CD4-positive, alpha-beta T cell treated with Interleukin-6 for 4 hours (primary cell): ENCODE measurements at regions not wholly inside any gene's neighbourhood (a gene's known extent, or its start where the extent isn't known, plus 50 kb on each side); places are given as distances from the start of the nearest gene placed in this dataset.

Experiments used
- DNase-seq: peaks from one replicate; pipeline ENCODE4 v3.0.0-alpha.2; 2020; ENCODE audit warnings: mixed read lengths

DNA sequence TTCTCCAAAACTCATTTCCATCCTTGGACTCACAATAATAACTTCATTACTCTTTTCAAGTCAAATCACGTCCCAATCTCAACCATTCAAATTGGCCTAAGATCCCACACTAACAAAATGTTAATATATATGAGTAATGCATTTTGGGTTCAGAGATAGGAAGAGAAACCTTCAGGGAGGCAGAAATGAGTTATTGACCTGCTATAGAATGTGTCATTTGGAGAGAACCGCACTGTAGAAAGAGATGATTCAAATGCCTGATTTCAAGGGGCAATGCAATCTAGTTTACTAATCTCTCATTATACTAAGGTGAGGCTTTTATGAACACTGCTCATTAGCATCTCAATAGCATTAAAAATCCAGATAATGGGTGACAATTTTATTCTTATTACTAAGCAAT, 1595.0 kb upstream of the GOT2 start:
- no peak for DNase-seq

DNA sequence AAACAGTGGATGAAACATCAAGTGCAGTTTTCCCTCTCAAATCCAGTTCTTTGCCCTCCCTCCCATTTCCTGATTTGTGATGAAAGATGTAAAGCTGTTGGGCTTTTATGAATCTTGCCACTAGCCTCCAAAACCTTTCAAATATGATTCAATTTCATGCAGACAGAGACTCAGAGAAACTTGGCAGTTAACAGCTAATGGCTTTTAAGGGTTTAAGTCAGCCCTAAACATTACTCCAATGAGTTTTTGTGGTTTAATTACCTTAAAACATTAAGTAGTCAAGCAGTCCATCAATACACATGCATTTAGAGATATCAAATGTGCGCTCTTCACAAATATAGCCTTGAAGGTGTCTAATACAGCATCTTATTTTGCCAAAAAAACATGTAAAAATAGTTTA, 1594.0 kb upstream of the GOT2 start:
- no peak for DNase-seq

DNA sequence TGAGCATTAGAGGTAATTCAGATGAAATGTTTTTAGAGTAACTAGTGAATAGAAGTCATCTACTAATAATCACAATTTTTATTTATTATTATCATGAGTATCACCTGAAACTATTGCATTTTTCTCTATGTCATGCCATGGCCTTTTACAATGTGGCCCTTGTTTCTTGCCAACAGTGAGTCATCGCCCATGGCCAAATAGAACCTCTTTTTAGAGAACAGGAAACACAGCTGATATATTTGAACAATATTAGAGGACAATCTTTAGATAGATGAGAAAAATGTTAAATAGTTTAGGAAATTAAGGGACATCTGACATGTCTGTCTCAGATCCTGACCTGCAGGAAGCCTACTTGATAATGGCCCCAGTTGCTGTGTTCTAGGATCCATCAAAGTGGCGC, 1584.4 kb upstream of the GOT2 start:
- no peak for DNase-seq

DNA sequence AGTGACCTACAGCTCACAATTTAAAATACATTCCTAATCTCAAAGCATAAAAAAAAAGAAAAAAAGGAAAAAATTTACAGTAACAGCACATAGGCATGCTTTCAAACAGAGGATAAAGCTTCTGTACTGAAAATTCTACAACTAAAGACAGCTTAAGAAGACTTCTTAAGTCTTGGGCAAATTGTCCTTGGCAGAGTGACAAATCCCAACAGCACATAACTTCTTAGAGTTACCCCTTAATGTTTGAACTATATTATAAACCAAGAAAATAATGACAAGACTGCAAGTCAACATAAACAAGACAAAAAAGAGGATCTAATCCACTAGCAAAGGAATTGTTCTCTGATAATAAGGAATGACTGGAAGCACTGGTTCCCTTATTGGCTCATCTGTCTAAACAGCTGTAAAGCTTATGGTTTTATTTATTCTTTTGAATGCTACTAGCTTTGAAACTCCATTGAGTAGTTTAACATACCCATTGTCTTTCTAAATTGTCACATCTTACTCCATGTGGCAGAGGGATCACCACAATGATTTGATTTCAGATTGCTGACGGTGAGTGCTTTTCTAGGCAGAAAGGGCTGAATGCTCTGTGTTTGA, 1576.8 kb upstream of the GOT2 start:
- no peak for DNase-seq

DNA sequence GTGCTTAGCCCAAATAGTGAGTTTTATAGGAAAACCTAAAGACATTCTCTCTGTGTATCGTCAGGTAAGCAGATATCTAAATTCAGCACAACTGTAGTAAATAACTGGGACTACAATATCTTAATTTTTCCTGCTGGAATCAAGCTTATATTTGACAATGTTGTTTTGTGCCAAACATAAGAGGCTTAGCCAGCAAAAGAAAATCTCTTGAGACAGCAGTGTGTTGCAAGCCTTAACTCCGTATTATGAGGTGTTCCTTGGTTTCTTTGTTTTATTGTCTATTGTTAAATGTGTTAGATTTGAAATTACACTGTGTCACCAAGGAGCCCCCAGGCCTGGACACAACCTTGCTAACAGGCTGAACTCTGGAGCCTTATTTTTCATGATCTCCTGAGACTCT, 1570.6 kb upstream of the GOT2 start:
- DNase-seq = no peak

DNA sequence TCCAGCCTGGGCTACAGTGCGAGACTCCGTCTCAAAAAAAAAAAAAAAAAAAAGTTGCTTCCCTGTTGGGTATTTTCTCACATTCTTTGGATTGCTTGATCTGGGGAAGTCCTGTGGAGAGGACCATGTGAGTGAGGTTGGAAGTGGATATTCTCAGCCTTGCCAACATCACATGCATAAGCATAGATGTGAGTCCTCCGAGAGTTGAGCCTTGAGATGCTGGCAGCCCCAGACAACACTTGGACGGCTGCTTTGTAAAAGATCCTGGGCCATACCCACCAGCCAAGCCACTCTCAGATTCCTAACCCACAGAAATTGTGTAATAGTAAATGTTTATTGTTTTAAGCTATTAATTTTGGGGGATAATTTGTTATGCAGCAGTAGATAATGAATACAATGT, 1570.0 kb upstream of the GOT2 start:
- DNase-seq = no peak

DNA sequence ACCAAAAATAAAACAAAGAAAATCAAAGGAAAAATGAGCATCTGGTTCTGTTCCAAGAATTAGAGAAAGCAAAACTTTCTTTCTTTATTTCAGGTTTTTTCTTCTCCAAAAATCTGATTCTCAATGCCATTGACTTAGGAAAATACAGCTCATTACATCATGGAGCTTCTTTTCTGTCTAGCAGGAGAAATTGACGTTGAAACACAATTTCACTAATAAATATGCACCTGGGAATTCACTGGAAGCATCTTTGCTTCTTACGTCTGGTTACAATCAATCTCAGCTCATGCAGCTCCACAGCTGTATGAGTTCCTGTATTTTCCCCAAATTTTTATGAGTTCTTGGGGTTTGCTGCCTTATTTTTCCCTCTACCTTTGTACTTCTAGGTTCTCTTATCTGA, 1568.6 kb upstream of the GOT2 start:
- no peak for DNase-seq

DNA sequence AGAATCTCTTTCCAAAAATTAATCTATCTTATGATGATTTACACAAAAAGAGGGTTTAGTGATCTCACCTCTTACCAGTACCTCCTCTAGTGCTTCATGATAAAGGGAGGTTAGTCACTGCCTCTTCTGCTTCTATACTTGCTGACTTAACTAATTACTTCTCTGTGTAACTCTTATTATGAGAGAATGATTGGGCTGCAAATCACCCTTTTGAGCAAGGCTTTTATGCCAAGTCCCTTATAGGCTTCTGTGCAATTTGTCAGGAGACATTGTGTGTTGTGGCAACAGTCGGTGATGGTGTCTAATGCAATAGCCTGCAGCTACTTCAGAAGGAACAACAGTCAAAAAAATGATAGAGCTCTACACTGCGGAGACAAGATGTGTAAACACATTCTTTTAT, 1568.1 kb upstream of the GOT2 start:
- DNase-seq = no peak

DNA sequence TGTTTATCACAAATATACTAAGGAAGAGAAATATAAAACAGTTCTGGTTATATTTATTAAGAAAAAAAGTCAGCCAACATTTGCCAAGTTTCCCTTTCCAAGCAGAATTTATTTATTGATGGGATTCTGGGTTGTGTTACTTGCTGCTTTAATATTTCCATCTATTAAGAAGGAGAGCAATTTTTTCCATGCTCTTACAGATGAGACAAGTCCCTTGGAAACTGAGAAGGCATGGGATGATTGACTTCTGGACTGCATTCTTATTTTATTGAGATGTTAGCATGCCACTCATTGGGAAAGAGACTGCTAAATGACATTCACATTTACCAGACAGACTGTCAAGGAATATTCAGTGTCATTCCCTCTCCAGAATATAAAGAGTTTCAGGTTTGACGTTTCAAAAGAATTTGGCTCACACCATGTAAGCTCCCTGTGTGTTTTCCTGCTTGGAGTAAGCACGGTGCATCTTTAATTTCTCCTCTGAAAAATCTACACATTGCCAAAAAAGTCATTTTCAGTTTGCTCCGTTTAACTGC, 1565.2 kb upstream of the GOT2 start:
- no peak for DNase-seq

DNA sequence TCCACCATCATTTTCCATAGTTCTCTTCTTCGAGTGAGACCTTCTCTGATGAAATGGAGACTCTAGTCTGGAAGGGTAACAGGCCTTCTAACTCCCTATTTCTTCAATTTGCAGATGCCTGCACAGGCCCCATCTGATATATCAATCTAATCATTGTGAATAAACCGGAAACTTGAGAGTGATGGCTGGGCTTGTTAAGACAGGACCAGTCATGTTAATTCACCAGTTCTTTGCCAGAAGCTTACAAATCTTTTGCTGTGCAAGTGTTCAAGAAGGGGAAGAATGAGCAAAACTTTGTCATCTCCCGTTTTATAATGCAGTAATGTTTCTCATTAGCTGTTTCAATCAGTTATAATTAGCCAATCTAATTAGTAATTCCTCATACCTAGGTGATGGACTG, 1561.3 kb upstream of the GOT2 start:
- DNase-seq = no peak

DNA sequence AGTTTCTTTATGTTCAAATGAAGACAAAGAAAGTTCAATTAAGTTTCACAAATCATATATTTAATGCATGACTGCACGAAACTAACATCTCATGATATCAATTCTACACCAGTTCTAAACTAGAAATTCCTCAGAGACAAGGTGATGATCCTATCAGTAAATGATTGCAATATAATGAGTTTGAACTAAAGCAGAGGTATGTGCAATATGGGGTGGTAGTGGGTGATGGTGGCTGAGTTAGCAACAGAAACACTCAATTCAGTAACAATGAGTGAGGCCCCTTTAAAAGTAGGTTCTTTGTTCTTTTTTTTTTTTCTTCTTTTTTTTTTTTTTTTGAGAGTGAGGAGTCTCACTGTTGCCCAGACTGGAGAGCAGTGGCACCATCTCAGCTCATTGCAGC, 1551.7 kb upstream of the GOT2 start:
- no peak for DNase-seq

DNA sequence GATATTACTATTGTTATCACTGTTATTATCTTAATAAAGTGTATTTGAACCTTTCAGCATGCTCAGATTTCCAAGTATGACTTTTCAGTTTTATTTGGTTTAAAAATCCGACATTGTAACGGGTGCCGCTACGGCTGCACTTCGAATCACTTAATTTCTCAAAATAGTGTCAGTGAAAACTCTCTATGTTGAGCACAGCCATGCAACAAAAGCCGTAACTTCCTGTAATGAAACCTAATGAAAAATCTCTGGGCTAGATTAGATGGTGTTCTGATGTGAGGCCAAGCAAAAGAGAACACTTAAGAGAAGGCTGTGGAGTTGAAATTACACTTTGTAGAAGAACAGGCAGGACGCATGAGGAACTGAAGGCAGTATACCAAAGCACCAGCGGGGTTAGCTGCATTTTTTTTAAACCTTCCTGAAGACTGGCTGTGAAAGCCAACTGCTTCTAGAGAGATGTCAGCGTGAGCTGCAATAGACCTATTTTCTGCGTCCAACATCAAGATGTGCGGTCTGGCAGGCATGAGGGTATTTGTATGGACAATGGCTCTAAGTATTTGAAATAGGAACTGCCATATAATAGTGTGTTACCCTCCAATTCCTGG, 1545.0 kb upstream of the GOT2 start:
- no peak for DNase-seq

DNA sequence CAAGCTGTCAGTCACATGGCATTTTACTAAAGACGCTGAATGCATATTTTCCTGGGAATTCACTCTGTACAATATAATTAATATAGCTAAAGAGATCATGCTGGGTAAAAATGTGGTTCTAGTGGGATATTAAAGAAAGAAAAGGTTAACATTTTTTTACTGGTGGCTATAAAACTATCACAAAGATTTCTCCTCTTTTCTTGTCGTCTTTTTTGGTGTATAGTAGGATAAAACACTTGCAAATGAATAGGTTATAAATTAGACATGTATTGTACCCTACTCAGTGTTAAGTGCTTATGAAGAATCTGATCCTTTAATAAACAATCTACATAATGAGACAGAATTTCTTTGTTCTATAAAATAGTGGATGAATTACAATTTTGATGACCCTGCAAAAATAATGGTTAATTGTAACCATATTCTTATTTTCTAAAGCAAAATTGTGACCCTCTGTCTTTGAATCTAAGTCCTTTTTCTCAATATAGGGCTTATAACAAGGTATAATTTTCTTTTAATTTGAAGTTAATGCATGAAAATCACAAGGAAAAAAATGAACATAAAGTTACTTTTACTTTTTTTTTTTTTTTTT, 1540.4 kb upstream of the GOT2 start:
- DNase-seq = no peak

DNA sequence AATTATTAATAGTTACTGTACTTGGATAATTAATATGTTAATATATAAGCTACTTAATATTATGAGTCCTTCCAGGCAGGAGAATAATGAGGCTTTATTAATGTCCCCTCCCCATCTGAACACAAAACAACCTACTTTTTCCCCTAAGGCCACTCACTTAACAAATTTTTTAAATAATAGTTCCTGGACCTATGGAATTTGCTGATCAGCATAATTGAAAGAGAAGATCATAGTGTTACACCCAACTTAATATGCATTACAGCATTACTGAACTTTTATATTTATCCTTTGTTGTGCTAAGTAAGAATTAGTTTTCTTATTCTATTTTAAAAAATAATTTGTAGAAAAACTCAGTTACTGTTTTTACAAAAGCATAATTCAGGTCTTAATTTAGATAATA, 1537.7 kb upstream of the GOT2 start:
- DNase-seq = no peak

DNA sequence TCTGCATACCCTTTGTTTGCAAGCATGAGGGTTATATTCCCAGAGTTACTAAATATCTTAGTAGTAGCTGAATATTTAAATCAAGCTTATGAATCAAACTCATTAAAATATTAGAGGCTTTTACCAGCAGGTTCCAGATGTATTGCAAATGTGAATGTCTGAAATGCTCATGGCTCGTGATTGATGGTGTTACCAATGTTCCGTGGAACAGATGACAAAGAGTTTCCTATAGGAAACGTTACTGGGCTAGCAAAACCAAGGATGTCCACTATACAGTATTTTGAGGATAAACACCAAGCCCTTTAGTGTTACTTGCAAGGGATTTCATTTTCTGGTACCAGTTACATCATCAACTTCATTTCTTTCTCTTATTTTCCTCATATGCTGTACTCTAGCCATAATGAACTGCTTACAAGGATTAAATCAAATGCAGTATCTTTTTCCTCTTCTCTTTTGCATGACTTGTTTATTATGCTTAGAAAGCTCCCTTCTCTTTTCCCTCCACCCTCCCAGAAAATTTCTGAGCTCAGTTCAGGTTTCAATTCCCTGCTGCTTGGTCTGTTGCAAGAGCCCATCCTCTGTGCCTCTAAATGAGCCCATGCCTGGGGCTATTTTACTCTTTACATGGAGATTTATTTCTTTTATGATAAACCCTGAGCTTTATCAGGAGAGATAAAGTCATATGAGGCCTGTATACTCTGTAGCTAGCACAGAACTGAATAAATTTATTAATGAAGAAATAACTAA, 1537.1 kb upstream of the GOT2 start:
- DNase-seq = no peak

DNA sequence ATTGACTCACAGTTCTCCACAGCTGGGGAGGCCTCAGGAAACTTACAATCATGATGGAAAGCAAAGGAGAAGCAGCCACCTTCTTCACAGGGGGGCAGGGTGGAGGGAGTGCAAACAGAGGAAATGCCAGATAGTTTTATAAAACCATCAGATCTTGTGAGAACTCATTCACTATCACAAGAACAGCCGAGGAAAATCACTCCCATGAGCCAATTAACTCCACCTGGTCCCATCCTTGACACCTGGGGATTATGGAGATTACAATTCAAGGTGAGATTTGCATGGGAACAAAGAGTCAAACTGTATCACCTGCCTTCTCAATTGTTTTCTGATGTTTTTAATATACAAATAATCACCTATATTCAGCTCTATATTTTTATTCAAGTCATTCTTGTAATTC, 1527.3 kb upstream of the GOT2 start:
- DNase-seq = no peak

DNA sequence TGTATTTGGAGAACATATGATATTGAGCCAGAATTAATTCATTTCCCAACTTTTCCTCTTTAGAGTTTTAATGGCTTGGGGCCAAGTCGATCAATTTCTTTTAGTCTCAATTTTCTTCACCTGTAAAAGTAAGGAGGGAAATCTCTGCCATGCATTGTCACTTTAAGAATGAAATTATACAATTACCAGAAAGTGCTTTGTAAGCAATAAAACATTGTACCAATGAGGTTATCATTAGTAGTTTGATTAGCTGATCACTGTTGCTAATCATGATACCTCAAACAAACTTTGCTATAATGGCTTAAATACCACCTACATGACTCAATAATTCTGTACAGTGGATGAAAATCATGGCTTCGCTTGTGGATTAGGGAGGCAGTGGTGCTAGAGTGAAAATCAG, 1525.8 kb upstream of the GOT2 start:
- DNase-seq = no peak

DNA sequence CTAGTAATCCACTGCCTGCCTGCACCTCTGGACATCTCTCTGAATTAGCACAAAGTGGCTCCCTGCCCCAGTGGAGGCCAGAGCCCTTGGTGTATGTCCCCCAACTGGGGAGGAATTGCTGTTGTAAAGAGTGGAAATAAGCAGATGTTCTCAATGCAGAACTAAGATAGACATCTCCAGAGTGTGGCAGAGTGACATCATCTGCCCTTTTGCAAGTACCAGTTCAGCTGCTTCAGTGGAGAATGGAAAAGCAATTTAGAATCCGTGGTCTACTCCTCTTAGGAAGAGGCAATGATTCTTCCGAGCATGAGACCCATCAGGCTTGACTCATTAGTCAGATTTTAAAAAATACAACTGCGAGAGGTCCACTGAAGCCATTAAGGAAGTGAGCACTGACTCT, 1512.0 kb upstream of the GOT2 start:
- no peak for DNase-seq

DNA sequence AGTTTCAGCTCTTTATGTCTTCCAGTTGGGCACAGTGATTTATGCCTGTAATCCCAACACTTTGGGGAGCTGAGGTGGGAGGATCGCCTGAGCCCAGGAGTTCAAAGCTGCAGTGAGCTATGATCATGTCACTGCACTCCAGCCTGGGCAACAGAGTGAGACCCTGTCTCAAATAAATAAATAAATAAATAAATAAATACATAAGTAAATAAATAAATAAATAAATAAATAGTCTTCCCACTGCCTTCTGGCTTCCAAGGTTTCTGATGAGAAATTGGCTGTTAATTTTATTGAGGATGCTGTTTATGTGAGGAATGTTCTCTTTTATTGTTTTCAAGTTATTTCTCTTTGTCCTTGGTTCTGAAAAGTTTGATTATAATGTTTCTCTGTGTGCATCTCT, 1507.6 kb upstream of the GOT2 start:
- DNase-seq = no peak

DNA sequence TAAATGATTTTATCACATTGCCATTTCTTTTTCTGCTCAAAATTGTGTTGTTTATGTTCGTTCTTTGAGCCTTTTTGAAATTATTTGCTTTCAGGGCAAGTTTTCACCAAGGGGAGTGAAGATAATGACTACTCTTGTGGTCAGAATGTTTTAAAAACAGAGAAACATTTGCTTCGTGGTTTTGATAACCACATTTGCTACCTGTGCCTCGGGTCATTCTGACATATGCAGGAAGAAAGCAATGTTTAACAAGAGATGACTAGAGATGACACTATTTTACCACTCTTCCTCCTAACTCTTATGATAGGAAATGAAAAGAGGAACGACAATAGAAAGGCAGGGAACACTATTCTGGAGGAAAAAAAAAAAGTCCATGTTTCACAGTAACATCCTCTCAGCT, 1496.5 kb upstream of the GOT2 start:
- DNase-seq = no peak

DNA sequence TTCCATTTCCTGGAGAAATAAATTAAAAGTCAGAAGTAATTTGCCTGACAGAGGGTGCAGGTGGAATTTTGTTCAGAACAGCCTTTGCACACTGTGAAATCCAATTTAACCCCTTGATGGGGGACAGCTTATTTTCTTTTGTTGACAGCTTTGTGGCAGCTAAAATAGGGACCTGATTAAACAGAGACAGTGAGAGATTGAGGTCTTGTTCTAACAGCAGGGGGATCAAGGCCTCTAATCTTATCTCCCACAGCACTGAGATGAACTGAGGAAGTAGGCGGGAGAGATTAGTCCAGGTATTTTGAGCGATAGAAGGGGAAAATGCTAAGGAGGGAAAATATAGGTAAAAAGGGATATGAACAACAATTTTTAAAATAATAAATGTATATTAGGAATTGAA, 1491.4 kb upstream of the GOT2 start:
- no peak for DNase-seq

DNA sequence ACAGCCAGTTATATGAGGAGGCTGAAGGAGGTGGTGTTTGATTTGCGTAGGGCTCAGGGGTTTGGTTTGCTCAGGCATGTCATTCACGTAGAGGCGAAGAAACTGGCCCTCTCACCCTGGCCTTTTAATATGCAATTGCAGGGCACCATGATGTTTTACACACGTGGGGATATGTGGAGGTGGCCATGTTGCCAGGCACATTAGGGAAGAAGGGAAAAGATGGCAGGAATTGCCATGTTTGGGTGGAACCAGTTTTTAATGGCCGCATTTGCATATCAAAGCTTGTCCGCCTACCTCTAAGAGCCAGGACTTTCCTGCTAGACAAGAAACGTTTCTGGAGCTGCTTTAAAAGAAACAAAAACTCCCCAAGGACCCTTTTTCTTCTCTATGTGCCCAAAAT, 1483.7 kb upstream of the GOT2 start:
- no peak for DNase-seq

DNA sequence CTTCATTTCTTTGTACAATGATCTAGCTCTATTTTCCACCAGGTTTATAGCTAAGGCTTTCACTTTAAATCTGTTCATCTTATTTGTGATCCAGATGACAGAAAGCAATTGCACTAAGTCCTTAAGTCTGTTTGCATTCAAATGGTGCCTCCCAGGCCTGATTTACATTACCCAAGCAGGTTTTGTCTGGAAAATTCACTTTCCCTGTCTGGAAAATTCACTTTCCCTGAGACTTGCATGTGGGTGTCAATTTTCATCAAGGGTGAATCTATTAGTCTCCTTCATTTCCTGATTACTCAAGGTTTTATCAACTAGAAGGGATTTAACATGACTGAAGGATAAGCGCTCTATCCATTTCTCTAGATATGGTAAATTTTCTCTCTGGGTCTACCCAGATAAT, 1480.2 kb upstream of the GOT2 start:
- DNase-seq = no peak

DNA sequence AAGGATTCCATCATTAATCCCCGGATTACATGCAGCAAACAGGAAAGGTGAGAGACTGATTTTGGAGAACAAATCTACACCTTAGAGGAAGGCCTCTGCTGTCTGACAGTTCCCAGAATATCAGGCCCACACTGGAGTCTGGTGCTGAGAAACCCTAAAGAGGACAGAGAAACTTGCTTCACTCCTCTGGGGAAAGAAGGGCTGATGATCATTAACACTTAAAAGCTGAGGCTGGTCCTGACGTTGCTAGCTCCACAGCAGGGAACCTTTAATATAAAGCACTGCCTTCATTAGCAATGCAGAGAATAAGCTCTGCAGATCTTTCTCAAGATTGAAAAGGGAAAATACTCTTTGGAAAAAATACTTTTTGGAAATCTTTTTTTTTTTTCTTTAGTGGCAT, 1472.4 kb upstream of the GOT2 start:
- no peak for DNase-seq
